OCI-LY1 (cell line): ENCODE measurements at regions not wholly inside any gene's neighbourhood (a gene's known extent, or its start where the extent isn't known, plus 50 kb on each side); places are given as distances from the start of the nearest gene placed in this dataset.

Experiments used
- H2AFZ ChIP-seq: fragments of 200-600 bp; sonication (generic), shearing (Covaris generic); 2 replicates; pipeline ENCODE4 v1.6.0; 2014; ENCODE audit warnings: antibody characterized with exemption, mild to moderate bottlenecking, low read length
- H3F3A ChIP-seq: fragments of 200-600 bp; sonication (generic), shearing (Covaris generic); 2 replicates; pipeline ENCODE4 v1.6.0; 2014; ENCODE audit warnings: mild to moderate bottlenecking, antibody characterized with exemption, low read length, moderate library complexity; ENCODE audit not compliant: insufficient read depth
- H3K27ac ChIP-seq: fragments of 200-600 bp; sonication (generic); 2 replicates; pipeline ENCODE4 v1.5.1; 2014; ENCODE audit warnings: low read length, mixed run types, mild to moderate bottlenecking, low read depth; ENCODE audit not compliant: poor library complexity, severe bottlenecking
- H3K27me3 ChIP-seq: fragments of 200-600 bp; sonication (generic); 2 replicates; pipeline ENCODE4 v1.6.0; 2014; ENCODE audit warnings: antibody characterized with exemption, mild to moderate bottlenecking, low read length, moderate library complexity; ENCODE audit not compliant: insufficient read depth
- H3K36me3 ChIP-seq: fragments of 200-600 bp; sonication (generic); 2 replicates; pipeline ENCODE4 v1.6.1; 2014; ENCODE audit warnings: mild to moderate bottlenecking, antibody characterized with exemption, low read length, moderate library complexity, mixed read lengths; ENCODE audit not compliant: insufficient read depth
- H3K4me1 ChIP-seq: fragments of 200-600 bp; sonication (generic); 2 replicates; pipeline ENCODE4 v1.5.1; 2014; ENCODE audit warnings: mild to moderate bottlenecking, low read length, moderate library complexity; ENCODE audit not compliant: insufficient read depth, severe bottlenecking
- H3K4me2 ChIP-seq: fragments of 200-600 bp; sonication (generic), shearing (Covaris generic); 2 replicates; pipeline ENCODE4 v1.6.1; 2014; ENCODE audit warnings: low read length
- H3K4me3 ChIP-seq: fragments of 200-600 bp; sonication (generic); 2 replicates; pipeline ENCODE4 v1.5.1; 2014; ENCODE audit warnings: low read length, low read depth, mild to moderate bottlenecking, mixed read lengths; ENCODE audit not compliant: poor library complexity, severe bottlenecking
- H3K79me2 ChIP-seq: fragments of 200-600 bp; shearing (Covaris generic); 2 replicates; pipeline ENCODE4 v1.6.1; 2016; ENCODE audit warnings: mixed run types, low read length, mixed read lengths; ENCODE audit not compliant: insufficient read depth
- H3K9ac ChIP-seq: fragments of 200-600 bp; sonication (generic), shearing (Covaris generic); 2 replicates; pipeline ENCODE4 v1.6.1; 2014; ENCODE audit warnings: mild to moderate bottlenecking, low read length, mixed read lengths
- H3K9me2 ChIP-seq: fragments of 200-600 bp; sonication (generic), shearing (Covaris generic); 2 replicates; pipeline ENCODE4 v1.6.1; 2014; ENCODE audit warnings: low read depth, mild to moderate bottlenecking, low read length, mixed read lengths
- H3K9me3 ChIP-seq: fragments of 200-600 bp; shearing (Covaris generic); 2 replicates; pipeline ENCODE4 v1.6.1; 2014; ENCODE audit warnings: low read length, mixed read lengths
- H4K20me1 ChIP-seq: fragments of 200-600 bp; sonication (generic), shearing (Covaris generic); 2 replicates; pipeline ENCODE4 v1.6.0; 2016; ENCODE audit warnings: mild to moderate bottlenecking, low read length; ENCODE audit not compliant: insufficient read depth
- EZH2 ChIP-seq: fragments of 200-600 bp; sonication (generic), shearing (Covaris generic); IDR thresholded peaks from 2 replicates; pipeline ENCODE4 v1.8.0; 2017; ENCODE audit warnings: borderline replicate concordance, mixed run types, mild to moderate bottlenecking, antibody characterized with exemption, low read length, moderate library complexity, mixed read lengths
- TF ChIP-seq, protein P1 (sequence below): fragments of 200-600 bp; sonication (generic), shearing (Covaris generic); IDR thresholded peaks from 2 replicates; pipeline ENCODE4 v1.5.1; 2017; ENCODE audit warnings: mild to moderate bottlenecking, antibody characterized with exemption, low read length, moderate library complexity, mixed read lengths

DNA sequence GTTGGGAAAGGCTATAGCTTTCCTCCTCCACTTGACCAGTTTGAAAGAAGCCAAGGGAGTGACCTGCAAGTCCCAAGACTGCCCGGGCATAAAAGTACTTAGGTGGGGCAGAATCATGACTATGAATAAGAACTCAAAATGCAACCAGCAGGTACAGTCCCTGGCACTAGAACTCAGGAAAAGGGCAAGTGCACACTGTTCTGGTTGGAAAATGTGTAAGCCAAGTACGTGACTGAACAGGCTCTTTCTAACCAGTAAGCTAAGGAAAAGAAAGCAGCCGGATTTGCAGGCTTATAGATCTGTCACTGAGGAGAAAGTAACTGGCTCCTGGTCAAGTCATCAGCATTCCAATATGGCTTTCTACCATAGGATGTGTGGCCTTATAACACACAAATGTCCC is 101.2 kb upstream of the SLC4A7 start:
- Histone ChIP-seq H3K36me3 (no peaks in the 10 kb centered on the region), H3K27ac (no peak overlapping the region), H3K9me2 (no peaks in the 10 kb centered on the region), H4K20me1 (no peaks in the 10 kb centered on the region), H3K79me2 (no peaks in the 10 kb centered on the region), H3K27me3 (no peaks in the 10 kb centered on the region), H2AFZ (no peak overlapping the region), H3K4me3 (no peak overlapping the region), H3K9me3 (no peaks in the 10 kb centered on the region), H3K4me1 (no peaks in the 10 kb centered on the region), H3K4me2 (no peak overlapping the region), H3K9ac (no peak overlapping the region), H3F3A (no peaks in the 10 kb centered on the region)
- no peak for TF ChIP-seq EZH2
- TF ChIP-seq, protein P1, sequence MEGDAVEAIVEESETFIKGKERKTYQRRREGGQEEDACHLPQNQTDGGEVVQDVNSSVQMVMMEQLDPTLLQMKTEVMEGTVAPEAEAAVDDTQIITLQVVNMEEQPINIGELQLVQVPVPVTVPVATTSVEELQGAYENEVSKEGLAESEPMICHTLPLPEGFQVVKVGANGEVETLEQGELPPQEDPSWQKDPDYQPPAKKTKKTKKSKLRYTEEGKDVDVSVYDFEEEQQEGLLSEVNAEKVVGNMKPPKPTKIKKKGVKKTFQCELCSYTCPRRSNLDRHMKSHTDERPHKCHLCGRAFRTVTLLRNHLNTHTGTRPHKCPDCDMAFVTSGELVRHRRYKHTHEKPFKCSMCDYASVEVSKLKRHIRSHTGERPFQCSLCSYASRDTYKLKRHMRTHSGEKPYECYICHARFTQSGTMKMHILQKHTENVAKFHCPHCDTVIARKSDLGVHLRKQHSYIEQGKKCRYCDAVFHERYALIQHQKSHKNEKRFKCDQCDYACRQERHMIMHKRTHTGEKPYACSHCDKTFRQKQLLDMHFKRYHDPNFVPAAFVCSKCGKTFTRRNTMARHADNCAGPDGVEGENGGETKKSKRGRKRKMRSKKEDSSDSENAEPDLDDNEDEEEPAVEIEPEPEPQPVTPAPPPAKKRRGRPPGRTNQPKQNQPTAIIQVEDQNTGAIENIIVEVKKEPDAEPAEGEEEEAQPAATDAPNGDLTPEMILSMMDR: no peak

DNA sequence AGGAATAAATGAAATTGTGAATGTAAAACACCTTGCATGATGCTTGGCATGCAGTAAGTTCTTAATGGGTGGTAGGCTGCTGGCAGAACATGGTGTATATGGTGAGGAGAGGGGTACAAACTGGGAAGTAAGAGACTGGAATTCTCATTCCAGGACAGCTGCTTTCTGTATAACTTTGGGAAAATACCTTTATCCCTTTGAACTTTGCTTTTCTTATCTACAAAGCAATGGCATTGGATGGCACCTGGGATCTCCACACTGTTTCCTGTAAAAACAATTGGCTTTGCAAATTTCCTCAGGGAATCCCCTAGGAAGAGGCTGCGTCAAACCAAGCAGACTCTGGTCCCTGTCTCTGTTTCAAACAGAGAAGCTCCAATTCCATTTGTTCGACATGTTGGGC is 100.7 kb upstream of the SLC4A7 start:
- Histone ChIP-seq H3K27ac (no peak overlapping the region), H4K20me1 (no peaks in the 10 kb centered on the region), H3K4me1 (no peaks in the 10 kb centered on the region), H3K9me3 (no peaks in the 10 kb centered on the region), H3K27me3 (no peaks in the 10 kb centered on the region), H3K4me3 (no peak overlapping the region), H3K79me2 (no peaks in the 10 kb centered on the region), H3K36me3 (no peaks in the 10 kb centered on the region), H3F3A (no peaks in the 10 kb centered on the region), H2AFZ (no peak overlapping the region), H3K4me2 (no peak overlapping the region), H3K9me2 (no peaks in the 10 kb centered on the region), H3K9ac (no peak overlapping the region)
- TF ChIP-seq EZH2: no peak

DNA sequence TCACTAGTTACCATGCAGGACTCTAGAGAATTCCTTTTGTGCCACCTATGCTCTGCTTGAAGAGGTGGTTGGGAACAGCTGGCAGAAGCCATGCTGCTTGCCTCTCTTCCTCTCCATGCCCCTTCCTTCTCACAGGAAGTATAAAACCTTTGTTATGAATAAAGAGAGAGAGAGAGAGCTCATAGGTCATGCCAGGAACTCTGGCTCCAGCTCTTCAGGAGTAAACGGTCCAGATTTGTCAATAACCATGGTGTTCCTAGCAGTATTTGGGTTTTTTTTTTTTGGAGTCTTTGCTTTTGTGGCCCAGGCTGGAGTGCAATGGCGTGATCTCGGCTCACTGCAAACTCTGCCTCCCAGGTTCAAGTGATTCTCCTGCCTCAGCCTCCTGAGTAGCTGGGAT is 97.7 kb upstream of the SLC4A7 start:
- Histone ChIP-seq H4K20me1 (no peaks in the 10 kb centered on the region), H3K27ac (no peak overlapping the region)

DNA sequence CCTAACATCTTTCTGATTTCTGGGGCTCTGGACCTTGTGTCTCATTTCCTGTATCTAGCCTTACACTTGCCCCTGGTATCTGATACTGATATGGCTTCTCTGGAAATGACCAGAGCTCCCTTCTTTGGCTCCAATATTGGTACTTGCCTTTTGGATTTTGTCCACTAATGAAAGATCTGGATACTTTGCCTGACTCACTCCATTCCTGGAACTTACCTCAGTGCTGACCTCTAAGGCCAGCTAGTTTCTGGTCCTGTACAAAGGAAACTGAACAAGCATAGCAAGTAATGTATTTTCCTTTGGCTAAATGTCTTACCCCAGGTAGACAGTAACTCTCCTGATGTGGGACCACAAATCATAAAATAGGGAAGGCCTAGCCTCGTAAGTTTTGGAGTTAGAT is 93.8 kb upstream of the SLC4A7 start:
- no peaks in the 10 kb centered on the region for H3K36me3 ChIP-seq
- no peak overlapping the region for H3K27ac ChIP-seq
- TF ChIP-seq EZH2: no peak
- TF ChIP-seq, protein P1: no peak
- H3K9me2 ChIP-seq: no peaks in the 10 kb centered on the region
- no peaks in the 10 kb centered on the region for H3F3A ChIP-seq
- H3K9ac ChIP-seq: no peak overlapping the region
- no peak overlapping the region for H2AFZ ChIP-seq
- no peak overlapping the region for H3K4me2 ChIP-seq
- H3K4me1 ChIP-seq: no peaks in the 10 kb centered on the region
- H3K9me3 ChIP-seq: no peaks in the 10 kb centered on the region
- no peak overlapping the region for H3K4me3 ChIP-seq
- H3K27me3 ChIP-seq: no peaks in the 10 kb centered on the region
- H4K20me1 ChIP-seq: no peaks in the 10 kb centered on the region
- H3K79me2 ChIP-seq: no peaks in the 10 kb centered on the region

More for the DNA sequence above, 97.7 kb upstream of the SLC4A7 start:
- Histone ChIP-seq H3K27me3 (no peaks in the 10 kb centered on the region), H2AFZ (no peak overlapping the region), H3K9me3 (no peaks in the 10 kb centered on the region), H3K4me2 (no peak overlapping the region), H3K9ac (no peak overlapping the region), H3K79me2 (no peaks in the 10 kb centered on the region), H3F3A (no peaks in the 10 kb centered on the region), H3K9me2 (no peaks in the 10 kb centered on the region), H3K36me3 (no peaks in the 10 kb centered on the region), H3K4me1 (no peaks in the 10 kb centered on the region), H3K4me3 (no peak overlapping the region)
- TF ChIP-seq, protein P1: no peak
- no peak for TF ChIP-seq EZH2
